ENCODE measurements at regions not wholly inside any gene's neighbourhood (a gene's known extent, or its start where the extent isn't known, plus 50 kb on each side); places are given as distances from the start of the nearest gene placed in this dataset.

DNA sequence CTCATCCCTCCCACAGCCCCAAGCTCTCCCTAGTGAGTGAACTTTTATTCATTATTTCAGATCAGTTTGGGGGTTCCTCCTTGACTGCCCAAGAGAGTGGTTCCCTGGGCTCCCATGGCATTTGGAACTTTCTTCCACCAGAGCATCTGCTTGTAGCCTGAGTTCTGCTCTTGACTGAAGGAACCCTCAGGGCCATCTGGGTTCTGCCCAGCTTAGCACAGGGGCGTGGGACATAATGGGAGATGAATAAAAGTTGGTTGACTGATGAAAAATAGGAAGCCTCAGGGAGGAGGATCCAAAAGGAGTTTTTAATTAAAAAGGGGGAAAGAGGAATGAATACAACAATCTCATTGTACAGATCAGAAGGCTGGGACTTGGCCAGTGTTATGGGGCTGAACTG, 73.4 kb downstream of the CYTL1 start:
- TF ChIP-seq HDAC2 (IDR thresholded peaks at IDR 0.05) (no peak), HDAC1 (IDR thresholded peaks at IDR 0.05) (no peak), L3MBTL2 (IDR thresholded peaks at IDR 0.05) (no peak), CHD1 (IDR thresholded peaks at IDR 0.05; ENCODE audit: low read length) (no peak)
- TF ChIP-seq, protein P1, sequence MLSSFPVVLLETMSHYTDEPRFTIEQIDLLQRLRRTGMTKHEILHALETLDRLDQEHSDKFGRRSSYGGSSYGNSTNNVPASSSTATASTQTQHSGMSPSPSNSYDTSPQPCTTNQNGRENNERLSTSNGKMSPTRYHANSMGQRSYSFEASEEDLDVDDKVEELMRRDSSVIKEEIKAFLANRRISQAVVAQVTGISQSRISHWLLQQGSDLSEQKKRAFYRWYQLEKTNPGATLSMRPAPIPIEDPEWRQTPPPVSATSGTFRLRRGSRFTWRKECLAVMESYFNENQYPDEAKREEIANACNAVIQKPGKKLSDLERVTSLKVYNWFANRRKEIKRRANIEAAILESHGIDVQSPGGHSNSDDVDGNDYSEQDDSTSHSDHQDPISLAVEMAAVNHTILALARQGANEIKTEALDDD (IDR thresholded peaks at IDR 0.05) = no peak

Data from K562 (cell line).